ENCODE measurements at regions not wholly inside any gene's neighbourhood (a gene's known extent, or its start where the extent isn't known, plus 50 kb on each side); places are given as distances from the start of the nearest gene placed in this dataset.

GRCh38 chr5:53180538-53180937 is 71.0 kb upstream of the MOCS2 start:
- TF ChIP-seq CTCF (IDR thresholded peaks at IDR 0.05; ENCODE audit: low read depth, low read length) (no peak), EZH2phosphoT487 (IDR thresholded peaks at IDR 0.05; ENCODE audit: low read depth) (no peak)
